GM23338 (cell line): ENCODE measurements at regions not wholly inside any gene's neighbourhood (a gene's known extent, or its start where the extent isn't known, plus 50 kb on each side); places are given as distances from the start of the nearest gene placed in this dataset.

Source experiments
- ATAC-seq: fragments of 200-7000 bp; cut with Tn5 transposase; 3 replicates; pipeline ENCODE4 v1.9.1; 2020
- DNase-seq: peaks from one replicate; pipeline ENCODE4 v3.0.0-alpha.2; 2015; ENCODE audit warnings: low spot score
- H2AFZ ChIP-seq: fragments of 200-600 bp; sonication (generic); 2 replicates; pipeline ENCODE4 v1.8.0; 2016; ENCODE audit warnings: antibody characterized with exemption, mild to moderate bottlenecking, moderate library complexity
- H3F3A ChIP-seq: fragments of 200-600 bp; sonication (generic); replicated peaks from 2 replicates; pipeline ENCODE4 v1.8.0; 2017; ENCODE audit warnings: antibody characterized with exemption, mixed run types, low read depth
- H3K27ac ChIP-seq: fragments of 200-600 bp; sonication (generic); 2 replicates; pipeline ENCODE4 v1.6.1; 2016; ENCODE audit warnings: low read depth
- H3K27me3 ChIP-seq: fragments of 200-600 bp; sonication (generic); 2 replicates; pipeline ENCODE4 v1.8.0; 2016; ENCODE audit warnings: mild to moderate bottlenecking, mixed run types, moderate library complexity; ENCODE audit not compliant: insufficient read depth
- H3K36me3 ChIP-seq: fragments of 200-600 bp; sonication (generic); 2 replicates; pipeline ENCODE4 v1.8.0; 2016; ENCODE audit warnings: mild to moderate bottlenecking; ENCODE audit not compliant: insufficient read depth
- H3K4me1 ChIP-seq: fragments of 200-600 bp; sonication (generic); 2 replicates; pipeline ENCODE4 v1.8.0; 2016; ENCODE audit warnings: mild to moderate bottlenecking, moderate library complexity; ENCODE audit not compliant: insufficient read depth
- H3K4me2 ChIP-seq: fragments of 200-600 bp; sonication (generic); 2 replicates; pipeline ENCODE4 v1.7.1; 2017; ENCODE audit warnings: mixed run types
- H3K4me3 ChIP-seq: fragments of 200-600 bp; sonication (generic); 2 replicates; pipeline ENCODE4 v1.6.1; 2016; ENCODE audit warnings: mixed run types
- H3K79me2 ChIP-seq: fragments of 200-600 bp; sonication (generic); replicated peaks from 2 replicates; pipeline ENCODE4 v1.8.0; 2017; ENCODE audit warnings: mild to moderate bottlenecking; ENCODE audit not compliant: insufficient read depth
- H3K9me2 ChIP-seq: fragments of 200-600 bp; sonication (generic); 2 replicates; pipeline ENCODE4 v1.8.0; 2017; ENCODE audit not compliant: insufficient read depth
- H4K20me1 ChIP-seq: fragments of 200-600 bp; sonication (generic); replicated peaks from 2 replicates; pipeline ENCODE4 v1.8.0; 2017; ENCODE audit warnings: mild to moderate bottlenecking; ENCODE audit not compliant: insufficient read depth
- H3K27ac Mint-ChIP-seq: 2 replicates; pipeline ENCODE4 v1.8.0; 2020; ENCODE audit warnings: inconsistent platforms, mild to moderate bottlenecking, moderate library complexity, mixed read lengths
- H3K27me3 Mint-ChIP-seq: 3 replicates; pipeline ENCODE4 v1.8.0; 2022; ENCODE audit warnings: low read depth, mild to moderate bottlenecking, moderate library complexity, mixed read lengths, inconsistent platforms; ENCODE audit not compliant: insufficient read depth, poor library complexity
- H3K36me3 Mint-ChIP-seq: 3 replicates; pipeline ENCODE4 v1.8.0; 2021; ENCODE audit warnings: low read depth, mild to moderate bottlenecking, inconsistent platforms, moderate library complexity, mixed read lengths
- H3K4me1 Mint-ChIP-seq: 3 replicates; pipeline ENCODE4 v1.8.0; 2020; ENCODE audit warnings: mild to moderate bottlenecking, inconsistent platforms, mixed read lengths
- H3K4me3 Mint-ChIP-seq: 3 replicates; pipeline ENCODE4 v1.8.0; 2021; ENCODE audit warnings: moderate library complexity, mild to moderate bottlenecking, inconsistent platforms, mixed read lengths
- H3K9me3 Mint-ChIP-seq: 3 replicates; pipeline ENCODE4 v1.8.0; 2020; ENCODE audit warnings: moderate library complexity, mild to moderate bottlenecking, inconsistent platforms, mixed read lengths
- CREB1 ChIP-seq: fragments of 250-450 bp; sonication (Bioruptor Pico); IDR thresholded peaks from 2 replicates; pipeline ENCODE4 v1.5.0; 2020; ENCODE audit warnings: low read depth, mild to moderate bottlenecking, moderate library complexity
- ETS1 ChIP-seq: IDR thresholded peaks from 2 replicates; pipeline ENCODE4 v1.6.1; 2016; ENCODE audit warnings: antibody characterized with exemption
- EZH2phosphoT487 ChIP-seq: fragments of 200-600 bp; sonication (generic); IDR thresholded peaks from one replicate; pipeline ENCODE4 v1.8.1; 2018; ENCODE audit warnings: antibody characterized with exemption; ENCODE audit not compliant: unreplicated experiment
- JUNB ChIP-seq: IDR thresholded peaks from one replicate; pipeline ENCODE4 v1.6.1; 2016; ENCODE audit warnings: antibody characterized with exemption; ENCODE audit not compliant: unreplicated experiment
- NANOG ChIP-seq: IDR thresholded peaks from 2 replicates; pipeline ENCODE4 v1.6.1; 2016; ENCODE audit warnings: antibody characterized with exemption, borderline replicate concordance
- REST ChIP-seq: IDR thresholded peaks from one replicate; pipeline ENCODE4 v1.6.1; 2018; ENCODE audit warnings: antibody characterized with exemption; ENCODE audit not compliant: unreplicated experiment
- STAT1 ChIP-seq: IDR thresholded peaks from one replicate; pipeline ENCODE4 v1.6.1; 2016; ENCODE audit warnings: antibody characterized with exemption; ENCODE audit not compliant: unreplicated experiment
- ZNF114 ChIP-seq: fragments of 250-450 bp; sonication (Bioruptor Pico); IDR thresholded peaks from 2 replicates; pipeline ENCODE4 v1.5.0; 2020; ENCODE audit warnings: mild to moderate bottlenecking, moderate library complexity
- ZNF331 ChIP-seq: fragments of 250-450 bp; sonication (Bioruptor Pico); IDR thresholded peaks from 2 replicates; pipeline ENCODE4 v1.5.0; 2020; ENCODE audit warnings: low read depth, mild to moderate bottlenecking, moderate library complexity
- ZNF462 ChIP-seq: fragments of 250-450 bp; sonication (Bioruptor Pico); IDR thresholded peaks from 2 replicates; pipeline ENCODE4 v1.5.0; 2020; ENCODE audit warnings: mild to moderate bottlenecking, moderate library complexity

GRCh38 chrX:140866446-140866845, 135.9 kb upstream of the SPANXB1 start:
- Mint-ChIP-seq H3K9me3 (no peaks in the 10 kb centered on the region; the same call in 2 of the 3 replicates), H3K4me1 (no peaks in the 10 kb centered on the region), H3K36me3 (no peaks in the 10 kb centered on the region; the same call in 1 of the 3 replicates), H3K4me3 (no peak overlapping the region), H3K27me3 (no peaks in the 10 kb centered on the region), H3K27ac (no peak overlapping the region)
- Histone ChIP-seq H3K36me3 (no peaks in the 10 kb centered on the region), H3K4me3 (no peak overlapping the region), H4K20me1 (no peaks in the 10 kb centered on the region), H3K9me2 (no peaks in the 10 kb centered on the region), H3K4me2 (no peak overlapping the region), H3F3A (no peaks in the 10 kb centered on the region), H2AFZ (no peak overlapping the region), H3K4me1 (no peaks in the 10 kb centered on the region), H3K79me2 (no peaks in the 10 kb centered on the region), H3K27ac (no peak overlapping the region), H3K27me3 (no peaks in the 10 kb centered on the region)
- no peak for DNase-seq
- TF ChIP-seq ZNF114 (CRISPR knock-in tag) (no peak), CREB1 (CRISPR knock-in tag) (no peak)
- ATAC-seq, result no peak

GRCh38 chrX:140912606-140913005, 89.8 kb upstream of the SPANXB1 start:
- Histone ChIP-seq H3K36me3 (no peaks in the 10 kb centered on the region), H2AFZ (no peak overlapping the region), H3K27me3 (no peaks in the 10 kb centered on the region), H3K27ac (no peak overlapping the region), H3K4me2 (no peak overlapping the region), H3K4me1 (no peaks in the 10 kb centered on the region), H3K79me2 (no peaks in the 10 kb centered on the region), H4K20me1 (no peaks in the 10 kb centered on the region), H3K9me2 (no peaks in the 10 kb centered on the region), H3K4me3 (no peak overlapping the region), H3F3A (no peaks in the 10 kb centered on the region)
- Mint-ChIP-seq H3K9me3 (no peaks in the 10 kb centered on the region), H3K27ac (no peak overlapping the region), H3K4me1 (peaks cover 1% of the 10 kb centered on the region; the same call in 1 of the 3 replicates), H3K36me3 (no peaks in the 10 kb centered on the region), H3K27me3 (no peaks in the 10 kb centered on the region), H3K4me3 (no peak overlapping the region)
- ATAC-seq, result no peak
- no peak for TF ChIP-seq STAT1
- TF ChIP-seq NANOG, result no peak
- TF ChIP-seq ETS1, result no peak
- no peak for TF ChIP-seq REST
- no peak for TF ChIP-seq JUNB
- no peak for TF ChIP-seq ZNF462 (CRISPR knock-in tag)
- TF ChIP-seq CREB1 (CRISPR knock-in tag), result no peak
- no peak for TF ChIP-seq EZH2phosphoT487
- no peak for TF ChIP-seq ZNF331 (CRISPR knock-in tag)
- no peak for DNase-seq
